Retinal pigment epithelial cell (primary cell): ENCODE measurements at regions not wholly inside any gene's neighbourhood (a gene's known extent, or its start where the extent isn't known, plus 50 kb on each side); places are given as distances from the start of the nearest gene placed in this dataset.

ENCODE experiments used
- DNase-seq: peaks from one replicate; pipeline ENCODE4 v3.0.0-alpha.2; 2010; ENCODE audit warnings: low read depth
- H3K4me3 ChIP-seq: 2 replicates; pipeline ENCODE4 v1.5.1; 2011; ENCODE audit warnings: mild to moderate bottlenecking, low read length, control low read depth, moderate library complexity
- TF ChIP-seq, protein P1 (sequence below): conservative IDR thresholded peaks from 2 replicates; pipeline ENCODE4 v1.5.1; 2011; ENCODE audit warnings: low read depth, low read length, control low read depth, inconsistent platforms

DNA sequence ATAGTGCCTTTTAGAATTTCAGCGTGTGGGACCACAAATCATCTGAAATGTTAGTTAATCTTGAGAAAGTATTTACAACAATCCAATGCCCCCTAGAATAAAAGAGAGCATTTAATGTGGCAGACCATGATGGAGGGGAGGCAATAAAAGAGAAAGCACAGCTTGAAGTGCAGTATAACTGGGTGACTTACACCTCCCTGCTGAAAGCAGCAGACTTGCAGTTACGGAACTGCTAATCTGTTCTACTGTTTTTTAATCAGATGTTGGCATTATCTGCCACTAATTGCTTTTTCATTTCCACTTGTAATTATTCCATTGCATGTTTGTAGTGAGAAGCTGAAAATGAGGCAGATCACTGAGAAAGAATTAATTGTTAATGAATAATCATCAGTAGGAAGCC lies 130.5 kb upstream of the ITGA4 start:
- no peak overlapping the region for H3K4me3 ChIP-seq
- TF ChIP-seq, protein P1, sequence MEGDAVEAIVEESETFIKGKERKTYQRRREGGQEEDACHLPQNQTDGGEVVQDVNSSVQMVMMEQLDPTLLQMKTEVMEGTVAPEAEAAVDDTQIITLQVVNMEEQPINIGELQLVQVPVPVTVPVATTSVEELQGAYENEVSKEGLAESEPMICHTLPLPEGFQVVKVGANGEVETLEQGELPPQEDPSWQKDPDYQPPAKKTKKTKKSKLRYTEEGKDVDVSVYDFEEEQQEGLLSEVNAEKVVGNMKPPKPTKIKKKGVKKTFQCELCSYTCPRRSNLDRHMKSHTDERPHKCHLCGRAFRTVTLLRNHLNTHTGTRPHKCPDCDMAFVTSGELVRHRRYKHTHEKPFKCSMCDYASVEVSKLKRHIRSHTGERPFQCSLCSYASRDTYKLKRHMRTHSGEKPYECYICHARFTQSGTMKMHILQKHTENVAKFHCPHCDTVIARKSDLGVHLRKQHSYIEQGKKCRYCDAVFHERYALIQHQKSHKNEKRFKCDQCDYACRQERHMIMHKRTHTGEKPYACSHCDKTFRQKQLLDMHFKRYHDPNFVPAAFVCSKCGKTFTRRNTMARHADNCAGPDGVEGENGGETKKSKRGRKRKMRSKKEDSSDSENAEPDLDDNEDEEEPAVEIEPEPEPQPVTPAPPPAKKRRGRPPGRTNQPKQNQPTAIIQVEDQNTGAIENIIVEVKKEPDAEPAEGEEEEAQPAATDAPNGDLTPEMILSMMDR = no peak
- no peak for DNase-seq

DNA sequence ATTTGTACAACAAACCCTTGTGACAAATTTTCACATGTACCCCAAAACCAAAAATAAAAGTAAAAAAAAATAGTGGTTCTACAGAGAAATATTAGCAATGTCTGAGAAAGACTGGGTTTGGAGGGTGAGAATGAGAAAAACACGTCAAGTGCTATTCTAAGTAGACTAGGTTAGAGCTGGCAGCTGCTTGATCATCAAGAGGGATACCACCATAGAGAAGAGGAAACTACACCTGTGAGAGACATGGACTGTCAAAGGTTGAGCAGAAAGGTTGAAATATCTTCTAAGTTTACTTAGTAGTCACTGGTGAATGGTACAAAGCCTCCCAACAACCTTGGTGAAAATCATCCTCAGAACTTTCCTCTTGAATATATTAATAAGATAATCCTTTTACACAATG lies 126.9 kb upstream of the ITGA4 start:
- no peak overlapping the region for H3K4me3 ChIP-seq
- DNase-seq = no peak
- TF ChIP-seq, protein P1 = no peak

DNA sequence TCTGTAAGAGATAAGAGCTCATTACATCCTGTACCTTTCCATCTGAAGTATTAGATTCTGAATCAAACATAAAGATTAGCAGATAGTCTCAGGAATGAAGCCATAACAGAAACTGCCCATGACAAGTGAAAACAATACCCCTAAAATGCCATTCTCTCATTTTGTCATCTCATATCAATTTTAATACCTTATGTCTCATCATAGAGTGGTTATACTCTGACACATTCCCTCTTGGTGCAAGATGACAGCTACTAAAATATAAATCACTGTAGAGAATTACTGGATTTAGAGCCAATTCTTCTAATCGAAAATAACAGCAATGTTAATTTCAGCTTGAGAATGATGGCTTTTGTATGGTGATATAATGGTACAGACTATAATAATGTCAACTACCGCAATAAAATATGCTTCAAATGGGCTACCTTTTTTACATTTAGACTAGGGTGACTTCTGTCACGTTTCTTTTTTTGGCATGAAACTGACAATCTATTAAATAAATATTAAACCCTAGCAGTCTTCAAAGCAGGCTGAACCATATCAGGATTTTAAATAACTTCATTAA lies 125.1 kb upstream of the ITGA4 start:
- H3K4me3 ChIP-seq = no peak overlapping the region
- TF ChIP-seq, protein P1 = no peak
- no peak for DNase-seq

DNA sequence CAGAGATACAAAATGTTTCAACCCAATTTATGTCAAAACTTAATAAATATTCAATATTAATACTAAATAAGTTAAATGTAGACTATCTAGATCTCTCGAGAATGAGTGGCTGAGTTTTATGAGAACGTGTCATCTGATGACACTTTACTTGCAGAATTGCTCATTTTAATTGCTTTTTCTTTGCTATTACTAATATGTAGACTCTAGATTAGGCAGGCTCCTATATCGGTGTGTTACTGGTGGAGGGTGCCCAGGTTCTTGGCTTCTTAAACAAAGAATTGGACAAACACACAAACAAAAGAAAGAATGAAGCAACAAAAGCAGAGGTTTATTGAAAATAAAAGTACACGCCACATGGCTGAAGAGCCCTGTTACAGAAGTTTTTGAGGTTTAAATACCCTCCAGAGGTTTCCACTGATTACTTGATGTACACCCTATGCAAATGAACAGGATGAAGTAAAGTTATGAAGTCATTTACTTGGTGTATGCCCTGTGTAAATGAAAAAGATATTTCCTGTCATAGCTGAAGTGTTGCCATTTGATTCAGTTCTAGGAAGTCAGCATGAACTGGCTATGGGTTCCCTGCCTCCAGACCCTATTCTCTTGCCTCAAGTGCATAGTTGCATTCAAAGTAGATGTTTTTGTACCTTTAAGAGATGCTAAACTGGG lies 122.9 kb upstream of the ITGA4 start:
- H3K4me3 ChIP-seq = no peak overlapping the region
- no peak for DNase-seq
- TF ChIP-seq, protein P1 = no peak

DNA sequence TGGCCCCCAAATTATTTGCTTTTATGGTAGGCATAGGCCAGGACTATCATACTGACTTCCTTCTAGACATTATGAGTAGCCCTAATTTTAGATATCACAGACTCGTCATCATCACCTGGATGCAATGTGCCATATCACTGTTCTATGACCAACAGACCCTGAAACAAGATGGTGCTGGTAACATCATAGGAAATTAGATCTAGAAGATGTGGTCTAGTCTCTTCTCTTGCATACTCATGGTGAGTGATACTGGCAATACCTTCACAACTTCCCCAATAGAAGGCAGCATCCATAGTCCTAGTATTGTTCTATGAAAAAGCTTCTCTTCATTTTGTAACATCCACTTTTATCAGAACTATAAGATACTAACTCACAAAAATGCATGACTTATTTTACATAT lies 116.3 kb upstream of the ITGA4 start:
- TF ChIP-seq, protein P1 = no peak
- H3K4me3 ChIP-seq = no peak overlapping the region
- DNase-seq = no peak

DNA sequence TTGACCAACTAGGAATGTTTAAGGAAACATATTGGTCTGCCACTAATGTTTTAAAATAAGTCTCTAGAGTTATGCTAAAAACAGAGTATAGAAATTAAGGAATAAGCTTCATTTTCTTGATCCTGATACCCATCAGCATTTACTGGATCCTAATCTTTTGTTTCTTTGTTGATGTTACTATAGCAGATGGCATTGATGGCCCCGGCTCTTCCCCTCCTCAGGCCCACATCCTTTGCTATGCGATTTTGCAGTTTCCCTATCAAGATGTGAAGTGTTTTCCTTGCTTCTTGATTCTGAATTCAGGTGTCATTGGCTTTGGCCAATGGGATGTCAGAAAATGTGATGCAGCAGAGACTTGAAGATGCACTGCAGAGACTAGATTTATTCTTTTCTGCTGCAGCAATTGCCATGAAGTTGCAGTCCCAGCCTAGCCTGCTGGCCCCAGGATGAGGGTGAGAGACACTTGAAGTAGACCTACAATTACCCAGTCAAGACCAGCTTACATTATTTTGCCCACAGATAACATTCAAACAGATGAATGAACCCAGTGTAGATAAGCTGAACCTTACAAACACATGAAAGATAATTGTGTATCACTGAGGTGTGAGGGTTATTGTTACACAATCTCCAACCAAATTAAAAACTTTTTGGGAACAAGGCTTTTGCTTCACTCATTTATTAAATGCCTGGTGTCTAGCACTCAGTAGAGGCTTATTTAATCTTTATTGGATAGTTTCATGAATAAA lies 115.2 kb upstream of the ITGA4 start:
- TF ChIP-seq, protein P1 = no peak
- DNase-seq = no peak

More for the DNA sequence above, 115.2 kb upstream of the ITGA4 start:
- H3K4me3 ChIP-seq = no peak overlapping the region
